Activated CD4-positive, CD25-positive, alpha-beta regulatory T cell (primary cell): ENCODE measurements at regions not wholly inside any gene's neighbourhood (a gene's known extent, or its start where the extent isn't known, plus 50 kb on each side); places are given as distances from the start of the nearest gene placed in this dataset.
"Not testable (repeated sequence)": the region's sequence is repeated elsewhere in the genome, so short reads cannot be mapped to it uniquely, and the experiment has no call there.

ENCODE experiments used
- DNase-seq, 4 experiments: peaks; one replicate each; lab custom pipeline; 2025; lab: John Stamatoyannopoulos, UW

- no peak for DNase-seq
Observed at GRCh38 chr7:131047651-131048304, 279.9 kb upstream of the MKLN1 start.

- DNase-seq, result no peak
Observed at GRCh38 chr7:131051304-131051703, 276.4 kb upstream of the MKLN1 start.

GRCh38 chr7:131052285-131052904, 275.3 kb upstream of the MKLN1 start:
- DNase-seq, result no peak

GRCh38 chr7:131056007-131056406, 271.7 kb upstream of the MKLN1 start:
- no peak for DNase-seq

DNA sequence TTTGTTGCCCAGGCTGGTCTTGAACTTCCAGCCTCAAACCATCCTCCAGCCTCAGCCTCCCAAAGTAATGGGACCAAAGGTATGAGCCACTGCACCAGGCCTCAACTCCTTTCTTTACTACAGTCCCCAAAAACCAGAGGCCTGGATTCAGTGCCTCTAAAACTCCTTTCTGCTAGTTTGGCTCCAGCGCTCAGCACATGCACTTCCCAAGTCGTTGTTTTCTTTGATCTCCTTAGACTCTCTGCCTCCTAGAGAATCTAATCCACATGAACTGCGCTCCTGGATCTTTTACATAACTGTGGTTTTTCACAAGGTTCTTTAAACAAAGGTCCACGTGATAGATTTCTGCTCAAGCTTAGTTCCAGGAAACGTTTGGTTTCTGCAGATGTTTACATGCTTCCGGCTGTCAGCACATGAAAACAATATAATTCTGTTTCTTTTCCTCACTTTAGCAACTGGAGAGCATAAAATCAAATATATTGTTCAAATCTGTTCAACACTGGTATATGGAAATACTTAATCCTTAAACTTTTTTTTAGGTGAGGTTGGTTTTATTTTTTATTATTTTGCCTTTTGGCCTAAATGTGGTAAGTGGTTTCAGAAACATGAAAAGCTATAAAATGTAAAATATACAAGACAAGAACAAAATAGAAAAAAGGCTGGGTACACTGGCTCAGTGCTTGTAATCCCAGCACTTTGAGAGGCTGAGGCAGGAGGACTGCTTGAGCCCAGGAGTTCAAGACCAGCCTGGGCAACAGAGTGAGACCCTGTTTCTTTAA, 270.5 kb upstream of the MKLN1 start:
- DNase-seq, result no peak

GRCh38 chr7:131057794-131058070, 269.9 kb upstream of the MKLN1 start:
- DNase-seq, result peak in 1 of 4 experiments; percentile 13

- not testable (repeated sequence) for DNase-seq
Observed at GRCh38 chr7:131058561-131059288, 269.0 kb upstream of the MKLN1 start.

DNA sequence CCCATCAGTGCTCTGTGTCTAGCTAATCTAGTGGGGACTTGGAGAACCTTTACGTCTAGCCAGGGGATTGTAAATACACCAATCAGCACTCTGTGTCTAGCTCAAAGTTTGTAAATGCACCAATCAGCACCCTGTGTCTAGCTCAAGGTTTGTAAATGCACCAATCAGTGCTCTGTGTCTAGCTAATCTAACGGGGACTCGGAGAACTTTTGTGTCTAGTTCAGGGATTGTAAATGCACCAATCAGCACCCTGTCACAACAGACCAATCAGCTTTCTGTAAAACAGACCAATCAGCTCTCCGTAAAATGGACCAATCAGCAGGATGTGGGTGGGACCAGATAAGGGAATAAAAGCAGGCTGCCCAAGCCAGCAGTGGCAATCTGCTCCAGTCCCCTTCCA, 268.3 kb upstream of the MKLN1 start:
- DNase-seq, result not testable (repeated sequence)

DNA sequence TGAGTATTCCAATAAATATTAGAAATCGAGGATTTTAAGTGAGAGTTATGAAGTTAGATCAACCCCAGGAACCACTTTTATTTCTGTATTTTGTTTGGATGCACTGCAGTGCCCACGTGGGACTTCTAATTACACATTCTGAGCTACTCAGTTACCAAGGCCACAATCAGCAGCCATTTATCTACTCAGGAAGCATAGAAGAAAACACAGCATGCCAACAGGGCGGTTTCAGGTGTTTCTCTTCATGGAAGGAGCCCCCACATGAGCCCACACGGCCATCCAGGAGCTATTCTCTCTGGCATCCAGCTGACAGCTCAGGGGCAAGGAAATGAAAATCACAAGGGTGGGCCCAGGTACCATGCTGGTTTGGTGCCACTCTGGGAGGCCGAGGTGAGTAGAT, 266.5 kb upstream of the MKLN1 start:
- DNase-seq, result peak in 1 of 4 experiments; percentile 8

DNA sequence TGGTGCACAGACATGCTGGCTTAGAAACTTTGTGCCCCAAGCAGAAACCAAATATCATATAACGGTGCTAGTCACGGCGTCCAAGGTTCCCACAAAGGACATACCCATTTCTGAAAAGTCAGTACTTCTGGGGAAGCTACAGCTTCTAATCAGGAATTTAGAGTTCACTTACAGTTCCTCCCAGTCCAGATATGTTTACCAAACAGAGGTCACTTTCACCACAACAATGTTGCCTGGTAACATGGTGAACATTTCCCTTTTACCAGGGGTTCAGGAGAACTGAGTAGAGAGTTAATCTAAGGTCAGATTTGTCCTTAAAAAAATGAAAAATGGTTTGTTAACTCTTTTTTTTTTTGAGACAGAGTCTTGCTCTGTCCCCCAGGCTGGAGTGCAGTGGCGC, 265.9 kb upstream of the MKLN1 start:
- DNase-seq, result no peak

DNA sequence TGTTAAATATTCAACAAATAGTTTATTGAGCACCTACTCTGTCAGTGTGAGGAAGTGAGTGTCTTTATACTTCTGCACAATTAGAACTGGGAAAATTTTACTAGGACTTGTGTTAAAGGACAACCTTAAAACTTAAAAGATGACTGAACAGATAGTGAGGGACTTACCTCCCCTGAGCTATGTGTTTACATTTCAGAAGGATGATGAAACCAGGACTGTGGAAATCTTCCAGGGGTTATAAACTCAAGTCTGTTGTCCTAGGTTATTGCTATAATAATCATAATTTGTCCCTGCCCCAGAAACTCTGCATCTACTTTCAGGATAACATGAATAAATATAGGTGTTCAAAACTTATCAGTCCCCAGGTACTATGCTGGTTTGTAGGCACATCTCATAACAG, 261.0 kb upstream of the MKLN1 start:
- DNase-seq, result no peak

DNA sequence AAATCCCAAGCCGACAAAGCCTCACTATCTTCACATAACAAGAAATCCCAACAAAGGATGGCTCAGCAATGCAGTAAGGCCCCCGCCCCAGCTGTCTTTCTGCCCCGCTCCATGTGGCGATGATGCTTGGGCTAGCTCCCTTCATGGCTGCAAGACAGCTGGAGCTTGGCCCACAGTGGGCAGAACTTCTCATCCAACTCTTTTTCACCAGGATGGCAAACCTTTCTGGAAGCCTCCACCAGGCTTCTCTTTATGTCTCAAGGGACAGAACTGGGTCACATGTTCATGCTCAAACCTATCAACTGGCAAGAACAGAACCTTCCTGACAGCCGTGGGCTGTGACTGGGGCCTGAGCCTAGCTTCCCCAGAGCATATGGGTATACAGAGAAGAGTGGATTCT, 260.5 kb upstream of the MKLN1 start:
- no peak for DNase-seq

- no peak for DNase-seq
Observed at GRCh38 chr7:131068604-131069021, 259.1 kb upstream of the MKLN1 start.

DNA sequence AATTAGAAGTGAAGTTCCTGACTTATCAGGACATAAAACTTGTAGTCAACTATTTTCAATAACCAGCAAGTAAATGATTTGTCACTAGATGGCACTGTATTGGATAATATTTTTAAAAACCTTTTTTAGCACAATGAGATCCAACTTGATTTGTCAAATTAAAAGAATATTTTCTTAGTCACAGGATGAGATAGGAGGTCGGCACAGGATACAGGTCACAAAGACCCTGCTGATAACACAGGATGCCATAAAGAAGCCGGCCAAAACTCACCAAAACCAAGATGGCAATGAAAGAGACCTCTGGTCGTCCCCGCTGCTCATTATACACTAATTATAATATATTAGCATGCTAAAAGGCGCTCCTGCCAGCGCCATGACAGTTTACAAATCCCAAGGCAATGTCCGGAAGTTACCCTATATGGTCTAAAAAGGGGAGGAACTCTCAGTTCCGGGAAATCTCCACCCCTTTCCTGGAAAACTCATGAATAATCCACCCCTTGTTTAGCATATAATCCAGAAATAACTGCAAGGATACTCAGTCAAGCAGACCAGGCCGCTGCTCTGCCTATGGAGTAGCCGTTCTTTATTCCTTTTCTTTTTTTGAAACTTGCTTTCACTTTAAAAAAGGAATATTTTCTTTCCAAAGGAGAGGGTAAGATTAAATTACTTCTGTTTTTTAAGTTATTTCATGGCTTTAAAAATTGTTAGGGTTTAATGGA, 255.7 kb upstream of the MKLN1 start:
- no peak for DNase-seq

GRCh38 chr7:131072505-131073091, 255.1 kb upstream of the MKLN1 start:
- DNase-seq, result no peak

- no peak for DNase-seq
Observed at GRCh38 chr7:131074043-131074442, 253.6 kb upstream of the MKLN1 start.

DNA sequence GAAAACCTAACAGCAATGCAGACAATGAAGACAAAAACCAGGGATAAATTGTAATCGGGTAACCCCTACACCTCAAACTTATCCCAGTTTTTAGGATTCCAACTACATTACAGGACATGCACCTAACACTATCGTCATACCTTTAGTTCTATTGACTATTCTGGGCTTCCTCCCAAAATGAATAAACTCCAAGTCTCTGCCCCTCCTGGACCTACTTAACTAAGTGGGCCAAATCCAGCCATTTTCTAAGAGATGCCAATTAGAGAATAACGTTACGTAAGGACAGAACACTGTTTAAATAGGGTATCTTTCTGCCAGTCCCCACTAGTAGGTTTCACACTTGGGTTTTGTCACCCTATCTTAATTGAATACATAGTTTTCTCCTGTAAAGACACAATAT, 253.1 kb upstream of the MKLN1 start:
- DNase-seq, result no peak

DNA sequence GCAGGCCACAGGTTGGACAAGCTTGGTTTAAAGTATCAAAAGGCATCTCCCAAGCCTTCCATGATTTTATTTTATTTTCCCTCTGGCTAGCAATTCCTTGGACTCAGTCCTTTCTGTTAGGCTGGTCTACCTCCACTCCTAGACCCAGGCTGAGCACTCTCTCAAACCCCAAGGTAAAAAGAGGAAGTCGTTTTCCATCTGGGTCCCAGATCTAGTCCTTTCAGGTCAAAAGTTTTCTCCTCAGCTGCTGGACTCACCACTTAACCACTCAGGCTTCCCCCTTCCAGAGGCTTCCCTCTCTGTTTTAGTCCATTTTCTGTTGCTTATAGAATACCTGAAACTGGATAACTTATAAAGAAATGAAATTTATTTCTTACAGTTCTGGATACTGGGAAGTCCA, 252.3 kb upstream of the MKLN1 start:
- DNase-seq, result no peak

DNA sequence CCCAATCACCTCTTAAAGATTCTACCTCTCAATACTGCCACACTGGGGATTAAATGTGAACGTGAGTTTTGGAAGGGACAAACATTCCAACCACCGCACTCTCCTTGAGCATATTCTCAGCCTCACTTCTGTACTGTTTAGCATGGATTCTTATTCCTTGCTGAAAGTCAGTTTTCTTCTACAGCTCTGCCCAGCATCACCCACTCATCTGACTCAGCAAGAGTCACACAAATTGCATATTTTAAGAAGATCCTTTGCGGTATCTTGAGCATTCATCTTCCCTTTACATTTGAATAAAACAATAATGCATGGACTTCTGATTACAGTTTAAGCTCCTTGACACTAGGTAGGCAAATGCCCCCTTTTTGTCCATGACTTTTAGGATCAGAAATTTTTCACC, 251.6 kb upstream of the MKLN1 start:
- DNase-seq, result no peak

GRCh38 chr7:131076711-131077181, 250.9 kb upstream of the MKLN1 start:
- DNase-seq, result no peak

DNA sequence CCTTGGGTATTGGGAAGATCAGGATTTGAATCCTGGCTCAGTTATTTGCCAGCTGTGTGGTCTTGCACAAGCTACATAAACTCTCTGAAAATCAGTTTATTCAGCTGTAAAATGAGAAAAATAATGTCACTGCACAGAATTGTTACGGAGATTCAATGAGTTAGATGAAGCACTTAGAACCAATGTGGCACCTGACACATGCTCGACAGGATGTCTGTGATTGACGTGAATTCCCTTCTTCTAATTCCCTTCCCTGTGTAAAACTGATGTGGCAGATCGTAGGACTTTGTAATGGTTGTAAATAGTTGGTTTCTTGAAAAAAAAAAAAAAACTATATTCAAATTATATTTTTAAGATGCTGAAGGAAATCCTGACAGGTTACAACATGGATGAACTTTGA, 249.9 kb upstream of the MKLN1 start:
- DNase-seq, result no peak

DNA sequence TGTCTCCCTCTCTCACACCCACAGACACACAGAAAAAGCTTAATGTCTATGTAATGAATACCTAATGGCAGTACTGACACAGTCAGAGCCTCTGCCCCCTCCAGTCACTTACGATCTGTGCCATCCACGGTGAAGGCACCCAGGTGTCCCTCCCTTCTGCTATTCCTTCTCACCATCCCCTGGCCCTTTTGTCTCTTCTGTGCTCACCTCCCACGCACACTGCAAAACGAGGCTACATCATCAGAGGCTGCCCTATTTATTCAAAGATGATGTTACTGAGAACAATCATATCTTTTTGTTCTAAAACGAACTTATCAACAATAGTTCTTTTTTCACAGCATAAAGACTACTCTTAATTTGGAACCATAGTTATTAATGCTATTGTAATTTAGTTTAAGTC, 246.9 kb upstream of the MKLN1 start:
- no peak for DNase-seq
